HFF-Myc (cell line): ENCODE measurements at regions not wholly inside any gene's neighbourhood (a gene's known extent, or its start where the extent isn't known, plus 50 kb on each side); places are given as distances from the start of the nearest gene placed in this dataset.

ENCODE experiments used
- DNase-seq: peaks from one replicate; pipeline ENCODE4 v3.0.0-alpha.2; 2011; ENCODE audit warnings: low read depth; ENCODE audit errors: extremely low read depth
- H3K4me3 ChIP-seq: replicated peaks from 2 replicates; pipeline ENCODE4 v1.5.1; 2011; ENCODE audit warnings: low read depth, mild to moderate bottlenecking, control low read depth, low read length
- TF ChIP-seq, protein P1 (sequence below): IDR thresholded peaks from 2 replicates; pipeline ENCODE4 v1.5.1; 2012; ENCODE audit warnings: mild to moderate bottlenecking, low read depth, low read length, control low read depth; ENCODE audit errors: missing control alignments

DNA sequence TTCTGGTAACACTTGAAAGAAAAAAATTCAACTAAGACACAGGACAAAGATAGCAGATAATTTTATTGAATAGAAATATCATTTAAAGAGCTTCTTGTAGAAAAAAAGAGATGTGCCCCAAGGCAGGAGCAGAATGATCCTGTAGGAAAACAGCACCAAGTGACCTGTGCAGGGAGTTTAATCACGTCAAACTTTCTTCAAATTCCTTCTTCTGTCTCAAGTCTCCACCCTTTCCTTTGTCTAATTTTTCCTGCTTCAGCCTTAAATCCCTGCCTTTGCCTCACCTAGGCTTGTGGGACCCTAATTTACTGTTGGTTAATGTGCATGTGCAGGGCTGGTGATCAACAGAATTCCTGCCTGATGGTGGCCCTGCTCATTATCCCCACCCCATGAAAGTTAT lies 481.4 kb downstream of the IPMK start:
- no peak overlapping the region for H3K4me3 ChIP-seq
- no peak for DNase-seq
- TF ChIP-seq, protein P1, sequence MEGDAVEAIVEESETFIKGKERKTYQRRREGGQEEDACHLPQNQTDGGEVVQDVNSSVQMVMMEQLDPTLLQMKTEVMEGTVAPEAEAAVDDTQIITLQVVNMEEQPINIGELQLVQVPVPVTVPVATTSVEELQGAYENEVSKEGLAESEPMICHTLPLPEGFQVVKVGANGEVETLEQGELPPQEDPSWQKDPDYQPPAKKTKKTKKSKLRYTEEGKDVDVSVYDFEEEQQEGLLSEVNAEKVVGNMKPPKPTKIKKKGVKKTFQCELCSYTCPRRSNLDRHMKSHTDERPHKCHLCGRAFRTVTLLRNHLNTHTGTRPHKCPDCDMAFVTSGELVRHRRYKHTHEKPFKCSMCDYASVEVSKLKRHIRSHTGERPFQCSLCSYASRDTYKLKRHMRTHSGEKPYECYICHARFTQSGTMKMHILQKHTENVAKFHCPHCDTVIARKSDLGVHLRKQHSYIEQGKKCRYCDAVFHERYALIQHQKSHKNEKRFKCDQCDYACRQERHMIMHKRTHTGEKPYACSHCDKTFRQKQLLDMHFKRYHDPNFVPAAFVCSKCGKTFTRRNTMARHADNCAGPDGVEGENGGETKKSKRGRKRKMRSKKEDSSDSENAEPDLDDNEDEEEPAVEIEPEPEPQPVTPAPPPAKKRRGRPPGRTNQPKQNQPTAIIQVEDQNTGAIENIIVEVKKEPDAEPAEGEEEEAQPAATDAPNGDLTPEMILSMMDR = no peak

DNA sequence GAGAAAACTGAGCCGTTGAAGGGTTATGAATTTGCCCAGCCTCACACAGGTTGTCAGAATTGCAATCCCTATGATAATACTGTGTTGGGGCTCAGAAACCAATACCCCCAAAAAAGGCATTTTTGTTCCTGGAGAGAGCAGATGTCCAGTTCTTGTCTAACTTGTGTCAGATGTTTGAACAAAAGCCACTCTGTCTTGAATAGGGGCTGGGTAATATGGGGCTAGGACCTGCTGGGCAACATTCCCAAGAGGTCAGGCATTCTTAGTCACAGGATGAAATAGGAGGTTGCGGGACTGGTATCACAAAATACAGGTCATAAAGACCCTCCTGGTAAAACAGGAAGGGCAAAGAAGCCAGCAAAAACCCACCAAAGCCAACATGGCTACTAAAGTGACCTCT lies 482.1 kb downstream of the IPMK start:
- H3K4me3 ChIP-seq = no peak overlapping the region
- no peak for DNase-seq
- TF ChIP-seq, protein P1 = no peak

DNA sequence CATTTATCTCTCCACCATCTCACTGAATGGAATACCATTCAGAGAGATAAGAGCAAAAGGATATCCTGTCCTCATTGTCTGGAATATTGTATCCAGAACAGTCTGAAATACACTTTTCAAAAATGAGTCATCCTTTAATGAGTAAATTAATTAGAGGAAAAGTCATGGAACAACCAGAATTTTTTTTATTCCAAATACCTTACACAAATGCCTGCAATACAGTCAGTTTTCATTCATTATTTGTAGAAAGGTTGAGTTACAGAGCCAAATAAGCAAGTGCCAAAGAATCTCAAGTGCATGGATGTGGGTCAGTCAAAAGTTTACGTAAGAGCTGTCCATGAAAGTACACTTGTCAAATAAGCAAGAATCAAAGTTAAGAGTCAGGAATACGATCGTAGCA lies 482.6 kb downstream of the IPMK start:
- no peak for DNase-seq
- TF ChIP-seq, protein P1 = no peak
- no peak overlapping the region for H3K4me3 ChIP-seq

DNA sequence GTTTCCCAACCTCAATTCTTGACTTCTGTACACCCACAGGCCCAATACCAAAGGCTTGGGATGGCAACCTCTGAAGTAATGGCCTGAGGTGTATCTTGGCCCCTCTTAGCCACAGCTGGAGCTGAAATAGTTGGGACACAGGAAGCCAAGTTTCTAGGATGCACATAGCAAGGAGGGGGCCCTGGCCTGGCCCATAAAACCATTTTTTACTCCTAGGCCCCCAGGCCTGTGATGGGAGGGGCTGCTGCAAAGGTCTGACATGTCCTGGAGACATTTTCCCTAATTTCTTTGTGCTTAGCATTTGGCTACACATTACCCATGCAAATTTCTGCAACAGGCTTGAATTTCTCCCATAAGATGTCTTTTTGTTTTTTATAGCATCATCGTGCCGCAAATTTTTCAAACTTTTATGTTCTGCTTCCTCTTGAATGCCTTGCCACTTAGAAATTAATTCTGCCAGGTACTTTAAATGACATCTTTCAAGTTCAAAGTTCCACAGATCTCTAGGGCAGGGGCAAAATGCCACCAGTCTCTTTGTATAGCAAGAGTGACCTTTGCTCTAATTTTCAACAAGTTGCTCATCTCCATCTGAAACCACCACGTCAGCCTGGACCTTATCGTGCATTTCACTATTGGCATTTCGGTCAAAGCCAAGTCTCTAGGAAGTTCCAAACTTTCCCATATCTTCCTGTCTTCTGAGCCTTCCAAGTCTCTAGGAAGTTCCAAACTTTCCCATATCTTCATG lies 490.8 kb downstream of the IPMK start:
- H3K4me3 ChIP-seq = no peak overlapping the region
- TF ChIP-seq, protein P1 = no peak
- DNase-seq = no peak

DNA sequence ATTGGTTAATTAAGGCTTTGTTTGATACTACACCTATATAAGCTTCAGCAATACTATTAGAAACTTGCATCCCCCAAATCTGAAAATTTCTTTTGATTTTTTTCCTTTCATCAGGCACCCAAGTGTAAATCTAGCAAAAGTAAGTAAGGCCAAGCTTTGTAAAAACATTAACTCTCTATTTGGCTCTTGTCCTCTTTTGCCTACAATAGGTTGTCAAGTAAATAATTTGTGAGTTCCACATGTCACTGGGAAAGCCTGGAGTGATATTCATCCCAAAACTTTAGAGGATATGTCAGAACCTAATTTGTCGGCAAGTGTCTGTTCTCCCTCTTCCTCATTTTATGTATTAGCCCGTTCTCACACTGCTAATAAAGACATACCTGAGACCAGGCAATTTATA lies 492.4 kb downstream of the IPMK start:
- DNase-seq = no peak
- TF ChIP-seq, protein P1 = no peak
- no peak overlapping the region for H3K4me3 ChIP-seq

DNA sequence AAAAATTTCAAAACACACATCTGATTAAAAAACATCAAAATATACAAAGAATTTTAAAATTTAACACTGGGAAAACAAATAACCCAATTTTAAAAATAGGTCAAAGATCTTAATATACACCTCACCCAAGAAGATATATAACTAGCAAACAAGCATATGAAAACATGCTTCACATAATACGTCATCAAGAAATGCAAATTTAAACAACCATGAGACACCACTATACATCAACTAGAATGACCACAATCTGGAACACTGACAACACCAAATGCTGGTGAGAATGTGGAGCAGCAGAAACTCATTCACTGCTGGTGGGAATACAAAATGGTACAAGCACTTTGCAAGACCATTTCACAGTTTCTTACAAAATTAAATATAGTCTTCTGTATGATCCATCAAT lies 498.4 kb downstream of the IPMK start:
- TF ChIP-seq, protein P1 = no peak
- DNase-seq = no peak
- no peak overlapping the region for H3K4me3 ChIP-seq

DNA sequence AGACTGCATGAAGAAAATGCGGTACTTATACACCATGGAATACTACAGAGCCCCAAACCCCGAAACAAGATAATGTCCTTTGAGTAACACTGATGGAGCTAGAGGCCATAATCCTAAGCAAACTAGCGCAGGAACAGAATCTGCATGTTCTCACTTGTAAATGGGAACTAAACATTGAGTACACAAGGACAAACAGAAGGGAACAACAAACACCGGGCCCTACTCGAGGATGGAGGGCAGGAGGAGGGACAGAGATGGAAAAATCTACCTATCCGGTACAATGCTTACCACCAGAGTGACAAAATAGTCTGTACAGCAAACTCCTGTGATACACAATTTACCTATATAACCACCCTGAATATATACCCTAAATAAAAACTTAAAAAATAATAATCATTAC lies 507.9 kb downstream of the IPMK start:
- TF ChIP-seq, protein P1 = no peak
- no peak for DNase-seq
- no peak overlapping the region for H3K4me3 ChIP-seq
